ENCODE measurements at regions not wholly inside any gene's neighbourhood (a gene's known extent, or its start where the extent isn't known, plus 50 kb on each side); places are given as distances from the start of the nearest gene placed in this dataset.
A peak's percentile ranks its signal among the peaks of the same experiment; 100 is the strongest.

GRCh38 chr22:26847046-26847445, 189.7 kb downstream of the MIAT start:
- peak; percentile 47 for DNase-seq (ENCODE audit: low spot score)

GRCh38 chr22:26847816-26848215, 190.4 kb downstream of the MIAT start:
- no peak for DNase-seq (ENCODE audit: low spot score)

- peak; percentile 63 for DNase-seq (ENCODE audit: low spot score)
Measured at GRCh38 chr22:26848244-26848920, 191.0 kb downstream of the MIAT start.

- no peak for DNase-seq (ENCODE audit: low spot score)
Measured at GRCh38 chr22:26849575-26849974, 192.2 kb downstream of the MIAT start.

GRCh38 chr22:26851125-26851524, 193.7 kb downstream of the MIAT start:
- DNase-seq (ENCODE audit: low spot score), result no peak

- DNase-seq (ENCODE audit: low spot score), result peak; percentile 6
Measured at GRCh38 chr22:26852176-26852575, 194.8 kb downstream of the MIAT start.

- no peak for DNase-seq (ENCODE audit: low spot score)
Measured at GRCh38 chr22:26853071-26853470, 195.7 kb downstream of the MIAT start.

GRCh38 chr22:26853495-26853894, 196.1 kb downstream of the MIAT start:
- no peak for DNase-seq (ENCODE audit: low spot score)

GRCh38 chr22:26857169-26857568, 199.8 kb downstream of the MIAT start:
- no peak for DNase-seq (ENCODE audit: low spot score)

- no peak for DNase-seq (ENCODE audit: low spot score)
Measured at GRCh38 chr22:26860301-26860700, 202.9 kb downstream of the MIAT start.

GRCh38 chr22:26865021-26865420, 207.6 kb downstream of the MIAT start:
- no peak for DNase-seq (ENCODE audit: low spot score)

GRCh38 chr22:26883393-26883792, 226.0 kb downstream of the MIAT start:
- DNase-seq (ENCODE audit: low spot score), result no peak

- DNase-seq (ENCODE audit: low spot score), result no peak
Measured at GRCh38 chr22:26884921-26885320, 227.5 kb downstream of the MIAT start.

- no peak for DNase-seq (ENCODE audit: low spot score)
Measured at GRCh38 chr22:26885441-26886261, 228.3 kb downstream of the MIAT start.

GRCh38 chr22:26887456-26887855, 230.1 kb downstream of the MIAT start:
- DNase-seq (ENCODE audit: low spot score), result peak; percentile 95

- peak; percentile 81 for DNase-seq (ENCODE audit: low spot score)
Measured at GRCh38 chr22:26887916-26888315, 230.5 kb downstream of the MIAT start.

GRCh38 chr22:26888887-26889286, 231.5 kb downstream of the MIAT start:
- no peak for DNase-seq (ENCODE audit: low spot score)

- peak; percentile 38 for DNase-seq (ENCODE audit: low spot score)
Measured at GRCh38 chr22:26889802-26890201, 232.4 kb downstream of the MIAT start.

GRCh38 chr22:26890870-26891269, 233.5 kb downstream of the MIAT start:
- DNase-seq (ENCODE audit: low spot score), result peak; percentile 84

- peak; percentile 62 for DNase-seq (ENCODE audit: low spot score)
Measured at GRCh38 chr22:26891429-26891828, 234.0 kb downstream of the MIAT start.

- peak; percentile 39 for DNase-seq (ENCODE audit: low spot score)
Measured at GRCh38 chr22:26892166-26893041, 235.0 kb downstream of the MIAT start.
